SIG-M5 treated with dmso at 0.1 percent for 504 hours (cell line): ENCODE measurements at regions not wholly inside any gene's neighbourhood (a gene's known extent, or its start where the extent isn't known, plus 50 kb on each side); places are given as distances from the start of the nearest gene placed in this dataset.

ENCODE experiments used
- DNase-seq: peaks from one replicate; lab custom pipeline; 2025; ENCODE audit not compliant: unreplicated experiment; lab: John Stamatoyannopoulos, UW

DNA sequence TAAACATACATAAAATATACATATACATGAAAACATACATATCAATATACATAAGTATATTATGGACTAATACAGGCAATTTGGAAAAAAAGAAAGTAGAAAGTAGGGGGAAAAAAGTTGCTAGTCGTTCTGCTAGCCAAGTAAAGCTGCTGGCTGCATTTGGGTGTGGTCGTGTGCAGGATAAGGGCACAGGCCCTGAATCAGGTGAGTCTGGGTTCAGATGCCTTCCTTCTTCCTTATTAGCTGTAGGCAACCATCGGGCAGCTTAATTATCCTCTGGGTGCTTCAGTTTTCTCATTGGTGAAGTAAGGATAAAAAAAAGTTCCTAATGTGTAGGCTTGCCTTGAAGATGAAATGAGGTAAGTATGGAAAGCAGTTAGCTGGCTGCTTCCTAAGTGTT, 59.2 kb upstream of the SPRY4 start:
- no peak for DNase-seq

DNA sequence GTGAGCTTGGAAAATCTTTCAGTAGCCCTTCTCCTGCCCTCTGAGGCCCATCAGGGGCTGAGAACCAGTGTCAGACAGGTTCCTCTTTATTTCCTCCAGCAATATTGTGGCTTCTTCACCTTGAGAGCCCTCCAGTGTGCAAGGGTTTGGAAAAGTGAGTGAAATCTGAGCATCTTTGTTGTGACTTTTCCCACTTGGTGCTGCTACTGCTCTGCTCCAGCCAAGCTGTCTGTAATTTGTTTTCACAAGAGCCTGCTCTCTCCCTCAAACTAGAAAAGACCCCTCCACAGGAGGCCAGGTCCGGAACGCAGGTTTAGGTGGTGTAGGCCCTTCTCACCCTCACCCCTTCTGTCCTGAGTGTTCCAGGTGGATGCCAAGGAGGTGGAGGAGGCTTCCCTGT, 57.4 kb upstream of the SPRY4 start:
- DNase-seq = no peak

DNA sequence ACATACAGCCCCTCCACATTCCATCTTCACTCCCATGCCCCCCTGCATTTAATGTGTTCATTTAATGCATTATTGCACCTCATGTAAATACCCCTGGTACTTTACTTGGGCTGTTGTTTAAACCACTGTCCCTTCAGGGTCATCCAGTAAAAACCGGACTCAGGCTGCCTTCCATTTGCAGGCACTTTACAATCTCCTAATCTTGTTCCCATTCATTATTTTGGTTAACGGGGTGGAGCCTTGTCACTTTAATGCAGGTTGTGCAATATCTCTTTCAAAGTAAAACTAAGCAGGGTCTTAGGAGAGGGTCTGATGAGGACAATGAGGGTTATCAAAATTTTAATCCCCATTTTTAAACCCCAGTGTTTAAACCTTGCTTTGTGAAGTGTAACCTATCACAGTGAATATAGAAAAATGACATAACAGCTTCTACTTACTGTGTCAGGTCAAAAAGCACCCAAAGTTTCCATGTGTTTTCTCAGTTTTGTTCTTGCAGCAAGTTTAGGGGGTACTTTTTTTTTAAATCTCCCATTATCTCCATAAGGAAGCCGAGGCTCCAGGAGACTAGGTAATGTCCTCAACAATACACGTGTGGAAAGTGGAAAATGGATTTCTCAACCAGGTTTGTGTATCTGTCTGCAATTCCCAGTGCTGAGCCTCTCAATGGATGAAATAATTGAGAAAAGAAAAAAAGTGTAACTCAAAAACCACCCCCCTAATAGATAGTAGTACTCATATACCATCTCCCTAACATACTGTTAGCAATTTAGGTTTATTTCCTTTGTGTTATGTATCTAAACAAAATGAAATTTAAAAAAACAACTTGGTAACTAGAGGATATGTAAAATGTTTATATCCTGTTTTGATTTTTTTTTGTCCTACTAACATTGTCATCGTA, 54.2 kb upstream of the SPRY4 start:
- DNase-seq = no peak

DNA sequence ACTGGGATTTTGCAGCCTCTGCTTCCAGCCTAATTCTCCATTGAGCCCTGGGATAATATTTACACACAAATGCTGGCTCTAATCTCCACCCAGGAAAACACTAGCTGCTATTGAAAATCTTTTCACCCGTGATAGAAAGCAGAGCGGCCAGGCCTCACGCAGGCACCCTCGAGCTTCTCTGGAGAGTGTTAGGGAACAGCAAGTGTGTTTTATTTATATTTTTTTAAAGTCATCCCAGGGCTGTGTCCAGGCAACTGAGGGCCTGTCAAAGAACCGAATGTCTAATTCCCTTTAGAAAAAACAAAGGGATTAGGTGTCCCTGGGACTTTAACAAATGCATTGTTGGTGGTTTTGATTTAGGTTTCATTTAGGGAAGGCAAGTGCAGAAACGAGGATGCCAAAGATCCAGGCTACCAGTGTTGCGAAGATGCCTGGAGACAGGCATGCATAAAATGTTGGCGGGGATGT, 51.2 kb upstream of the SPRY4 start:
- no peak for DNase-seq
